K562 (cell line): ENCODE measurements at regions not wholly inside any gene's neighbourhood (a gene's known extent, or its start where the extent isn't known, plus 50 kb on each side); places are given as distances from the start of the nearest gene placed in this dataset.

Experiments
- GATAD2A ChIP-seq: fragments of 450-650 bp; IDR thresholded peaks from 2 replicates; pipeline ENCODE4 v1.6.1; 2017
- GATAD2B ChIP-seq: fragments of 450-650 bp; IDR thresholded peaks from 2 replicates; pipeline ENCODE4 v1.6.1; 2017; ENCODE audit warnings: mild to moderate bottlenecking, borderline replicate concordance
- HDAC2 ChIP-seq: fragments of 450-650 bp; IDR thresholded peaks from 2 replicates; pipeline ENCODE4 v1.6.1; 2016; ENCODE audit warnings: mild to moderate bottlenecking
- POLR2AphosphoS2 ChIP-seq: IDR thresholded peaks from 2 replicates; pipeline ENCODE4 v1.6.1; 2012; ENCODE audit warnings: low read length, improper control_type of control experiment
- RAD51 ChIP-seq: fragments of 450-650 bp; IDR thresholded peaks from 2 replicates; pipeline ENCODE4 v1.7.1; 2016; ENCODE audit warnings: low read depth, mild to moderate bottlenecking, borderline replicate concordance
- SMAD2 ChIP-seq: fragments of 150-350 bp; IDR thresholded peaks from 2 replicates; pipeline ENCODE4 v1.6.1; 2014; ENCODE audit warnings: low read depth, mild to moderate bottlenecking, low read length
- SNIP1 ChIP-seq: fragments of 450-650 bp; IDR thresholded peaks from 2 replicates; pipeline ENCODE4 v1.7.1; 2017; ENCODE audit warnings: low read depth, mild to moderate bottlenecking
- YBX1 ChIP-seq: fragments of 450-650 bp; IDR thresholded peaks from 2 replicates; pipeline ENCODE4 v1.7.1; 2016; ENCODE audit warnings: mild to moderate bottlenecking
- ZC3H8 ChIP-seq: fragments of 450-650 bp; IDR thresholded peaks from 2 replicates; pipeline ENCODE4 v1.6.1; 2017
- ZMIZ1 ChIP-seq, 2 experiments: fragments of 150-350 bp in 1 of 2; IDR thresholded peaks; 2 replicates each; pipeline ENCODE4 v1.6.1; 2012 to 2016; ENCODE audit warnings: low read depth in 2 of 2, low read length in 2 of 2, mild to moderate bottlenecking in 1 of 2, moderate library complexity in 1 of 2
- ZNF217 ChIP-seq: sonication (generic); formaldehyde crosslinking; IDR thresholded peaks from 2 replicates; pipeline ENCODE4 v1.8.0; 2022; ENCODE audit warnings: mild to moderate bottlenecking, missing genetic modification reagents
- TF ChIP-seq, protein P1 (sequence below), 2 experiments: fragments of 450-650 bp in 1 of 2; sonication (generic) in 1 of 2; formaldehyde crosslinking in 1 of 2; IDR thresholded peaks; 2 replicates each; pipeline versions ENCODE4 v1.7.1 to v1.9.0; 2016 to 2022; ENCODE audit warnings: inconsistent platforms in 1 of 2, mild to moderate bottlenecking in 1 of 2, missing genetic modification reagents in 1 of 2

GRCh38 chr6:28839443-28840120, 84.2 kb downstream of the TRIM27 start (continued):
- TF ChIP-seq ZMIZ1 (IDR thresholded peaks at IDR 0.05; ENCODE audit: low read depth in 2 of 2, low read length in 2 of 2): no peak
- TF ChIP-seq GATAD2A: no peak
- no peak for TF ChIP-seq ZC3H8
- no peak for TF ChIP-seq ZNF217
- TF ChIP-seq HDAC2: no peak
- no peak for TF ChIP-seq RAD51
- TF ChIP-seq, protein P1, sequence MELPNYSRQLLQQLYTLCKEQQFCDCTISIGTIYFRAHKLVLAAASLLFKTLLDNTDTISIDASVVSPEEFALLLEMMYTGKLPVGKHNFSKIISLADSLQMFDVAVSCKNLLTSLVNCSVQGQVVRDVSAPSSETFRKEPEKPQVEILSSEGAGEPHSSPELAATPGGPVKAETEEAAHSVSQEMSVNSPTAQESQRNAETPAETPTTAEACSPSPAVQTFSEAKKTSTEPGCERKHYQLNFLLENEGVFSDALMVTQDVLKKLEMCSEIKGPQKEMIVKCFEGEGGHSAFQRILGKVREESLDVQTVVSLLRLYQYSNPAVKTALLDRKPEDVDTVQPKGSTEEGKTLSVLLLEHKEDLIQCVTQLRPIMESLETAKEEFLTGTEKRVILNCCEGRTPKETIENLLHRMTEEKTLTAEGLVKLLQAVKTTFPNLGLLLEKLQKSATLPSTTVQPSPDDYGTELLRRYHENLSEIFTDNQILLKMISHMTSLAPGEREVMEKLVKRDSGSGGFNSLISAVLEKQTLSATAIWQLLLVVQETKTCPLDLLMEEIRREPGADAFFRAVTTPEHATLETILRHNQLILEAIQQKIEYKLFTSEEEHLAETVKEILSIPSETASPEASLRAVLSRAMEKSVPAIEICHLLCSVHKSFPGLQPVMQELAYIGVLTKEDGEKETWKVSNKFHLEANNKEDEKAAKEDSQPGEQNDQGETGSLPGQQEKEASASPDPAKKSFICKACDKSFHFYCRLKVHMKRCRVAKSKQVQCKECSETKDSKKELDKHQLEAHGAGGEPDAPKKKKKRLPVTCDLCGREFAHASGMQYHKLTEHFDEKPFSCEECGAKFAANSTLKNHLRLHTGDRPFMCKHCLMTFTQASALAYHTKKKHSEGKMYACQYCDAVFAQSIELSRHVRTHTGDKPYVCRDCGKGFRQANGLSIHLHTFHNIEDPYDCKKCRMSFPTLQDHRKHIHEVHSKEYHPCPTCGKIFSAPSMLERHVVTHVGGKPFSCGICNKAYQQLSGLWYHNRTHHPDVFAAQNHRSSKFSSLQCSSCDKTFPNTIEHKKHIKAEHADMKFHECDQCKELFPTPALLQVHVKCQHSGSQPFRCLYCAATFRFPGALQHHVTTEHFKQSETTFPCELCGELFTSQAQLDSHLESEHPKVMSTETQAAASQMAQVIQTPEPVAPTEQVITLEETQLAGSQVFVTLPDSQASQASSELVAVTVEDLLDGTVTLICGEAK (IDR thresholded peaks at IDR 0.05): peak; percentile 35; the same call in 1 of the 2 replicates
- TF ChIP-seq, protein P1 (CRISPR knock-in tag; IDR thresholded peaks at IDR 0.05): no peak
- no peak for TF ChIP-seq SMAD2
- TF ChIP-seq SNIP1: no peak
- TF ChIP-seq POLR2AphosphoS2: no peak
- 0 out of 2 replicates have a peak, but pooled peaks have one; percentile 6 for TF ChIP-seq GATAD2B
- TF ChIP-seq YBX1: no peak
